GM10266 (cell line): ENCODE measurements at regions not wholly inside any gene's neighbourhood (a gene's known extent, or its start where the extent isn't known, plus 50 kb on each side); places are given as distances from the start of the nearest gene placed in this dataset.
A peak's percentile ranks its signal among the peaks of the same experiment; 100 is the strongest.

ENCODE experiments used
- DNase-seq: peaks from one replicate; pipeline ENCODE4 v3.0.0; 2012; ENCODE audit errors: extremely low spot score
- TF ChIP-seq, protein P1 (sequence below): IDR thresholded peaks from 2 replicates; pipeline ENCODE4 v1.5.1; 2012; ENCODE audit warnings: mild to moderate bottlenecking, low read depth; ENCODE audit not compliant: control insufficient read depth, insufficient read depth; ENCODE audit errors: missing control alignments

DNA sequence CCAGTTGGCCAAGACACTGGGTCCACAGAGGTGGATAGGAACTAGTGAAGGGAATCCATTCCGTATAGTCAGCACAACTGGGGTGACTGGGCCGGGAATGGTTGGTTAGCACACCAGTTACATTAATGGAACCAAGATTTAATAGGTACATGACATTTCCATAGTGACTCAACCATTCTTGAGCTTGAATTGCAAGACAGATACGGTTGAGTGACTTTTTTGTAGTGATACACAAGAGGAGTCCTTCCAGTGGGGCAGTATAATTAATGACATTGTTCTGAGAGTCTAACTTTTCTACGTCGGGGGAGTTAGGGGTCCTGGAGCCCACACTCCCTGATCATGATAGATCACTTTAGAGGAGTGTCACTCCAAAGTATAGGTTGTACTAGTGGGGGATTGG is 211.6 kb upstream of the CXCL13 start:
- TF ChIP-seq, protein P1, sequence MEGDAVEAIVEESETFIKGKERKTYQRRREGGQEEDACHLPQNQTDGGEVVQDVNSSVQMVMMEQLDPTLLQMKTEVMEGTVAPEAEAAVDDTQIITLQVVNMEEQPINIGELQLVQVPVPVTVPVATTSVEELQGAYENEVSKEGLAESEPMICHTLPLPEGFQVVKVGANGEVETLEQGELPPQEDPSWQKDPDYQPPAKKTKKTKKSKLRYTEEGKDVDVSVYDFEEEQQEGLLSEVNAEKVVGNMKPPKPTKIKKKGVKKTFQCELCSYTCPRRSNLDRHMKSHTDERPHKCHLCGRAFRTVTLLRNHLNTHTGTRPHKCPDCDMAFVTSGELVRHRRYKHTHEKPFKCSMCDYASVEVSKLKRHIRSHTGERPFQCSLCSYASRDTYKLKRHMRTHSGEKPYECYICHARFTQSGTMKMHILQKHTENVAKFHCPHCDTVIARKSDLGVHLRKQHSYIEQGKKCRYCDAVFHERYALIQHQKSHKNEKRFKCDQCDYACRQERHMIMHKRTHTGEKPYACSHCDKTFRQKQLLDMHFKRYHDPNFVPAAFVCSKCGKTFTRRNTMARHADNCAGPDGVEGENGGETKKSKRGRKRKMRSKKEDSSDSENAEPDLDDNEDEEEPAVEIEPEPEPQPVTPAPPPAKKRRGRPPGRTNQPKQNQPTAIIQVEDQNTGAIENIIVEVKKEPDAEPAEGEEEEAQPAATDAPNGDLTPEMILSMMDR: no peak

DNA sequence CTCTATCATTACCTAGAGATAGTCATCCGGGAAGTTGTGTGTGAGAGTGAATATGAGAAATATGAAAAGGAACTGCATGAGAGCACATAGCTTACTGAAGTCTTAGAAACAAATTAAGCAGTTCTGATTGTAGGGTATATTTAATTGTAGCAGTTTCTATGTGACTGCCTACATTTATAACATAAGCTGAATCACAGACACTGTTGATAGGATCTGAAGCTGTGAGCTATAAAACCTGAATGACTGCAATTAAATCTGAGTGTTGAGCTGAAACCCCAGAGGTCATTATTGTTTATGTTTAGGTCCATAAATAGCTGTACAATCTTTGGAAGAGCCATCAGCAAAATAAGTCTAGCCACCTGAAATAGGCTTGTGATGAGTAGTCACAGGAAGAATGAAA is 210.1 kb upstream of the CXCL13 start:
- DNase-seq: no peak
- TF ChIP-seq, protein P1: no peak

More for the DNA sequence above, 211.6 kb upstream of the CXCL13 start:
- no peak for DNase-seq

DNA sequence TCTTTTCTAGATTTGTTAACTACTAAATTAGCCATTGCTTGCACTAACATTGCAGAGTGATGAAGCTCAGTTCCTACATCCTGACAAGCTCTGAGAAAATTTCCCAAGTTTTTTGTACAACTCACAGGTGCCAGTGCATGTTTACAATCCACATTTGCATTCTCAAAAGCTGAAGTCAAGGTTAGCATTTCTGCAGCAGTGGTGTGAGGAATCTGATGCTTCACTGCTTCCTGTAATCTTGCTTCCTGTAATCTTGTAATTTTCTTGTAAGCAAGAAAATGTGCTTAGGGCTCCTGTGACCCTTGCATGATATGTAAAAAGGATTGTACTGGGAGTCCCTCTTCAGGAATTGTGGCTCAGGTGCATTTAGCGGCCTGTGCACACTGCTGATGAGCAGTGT is 207.4 kb upstream of the CXCL13 start:
- TF ChIP-seq, protein P1: no peak
- no peak for DNase-seq

DNA sequence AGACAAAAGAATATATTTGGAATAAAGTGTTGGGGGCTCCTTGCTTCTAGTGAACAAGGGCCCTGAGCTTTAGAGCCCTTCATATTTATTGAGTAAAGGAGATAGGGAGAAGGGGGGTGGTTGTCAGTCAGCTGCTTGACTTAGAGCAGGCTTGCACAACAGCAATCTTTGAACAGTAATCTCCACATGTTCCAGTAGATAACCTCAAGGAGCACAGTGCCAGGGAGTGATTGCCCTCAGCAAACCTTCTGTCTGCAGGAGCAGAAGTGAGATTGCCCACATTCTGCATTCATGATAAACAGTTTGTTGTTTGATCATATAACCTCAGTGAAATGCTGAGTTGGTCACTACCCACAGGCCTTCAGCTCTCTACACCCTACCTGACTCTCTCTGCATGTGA is 205.8 kb upstream of the CXCL13 start:
- TF ChIP-seq, protein P1: no peak
- no peak for DNase-seq

DNA sequence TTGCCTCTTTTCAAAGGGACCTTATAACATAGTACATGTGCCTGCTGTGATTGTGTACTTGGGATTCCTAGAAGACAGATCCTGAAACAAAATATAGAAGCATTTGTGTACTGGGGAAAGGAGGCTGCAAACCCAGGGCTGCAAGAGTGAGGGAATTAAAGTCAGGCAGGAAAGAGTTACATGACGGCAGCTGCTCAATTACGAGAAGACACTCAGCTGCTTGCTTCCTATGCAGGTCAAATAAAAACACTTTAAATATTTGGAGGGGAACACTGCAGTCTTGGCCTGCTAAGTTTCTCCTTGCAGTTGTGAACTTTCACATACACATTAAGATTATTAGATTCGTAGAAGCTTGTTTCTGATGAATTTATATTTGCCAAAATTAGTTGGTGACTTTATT is 191.9 kb upstream of the CXCL13 start:
- no peak for DNase-seq
- TF ChIP-seq, protein P1: no peak

DNA sequence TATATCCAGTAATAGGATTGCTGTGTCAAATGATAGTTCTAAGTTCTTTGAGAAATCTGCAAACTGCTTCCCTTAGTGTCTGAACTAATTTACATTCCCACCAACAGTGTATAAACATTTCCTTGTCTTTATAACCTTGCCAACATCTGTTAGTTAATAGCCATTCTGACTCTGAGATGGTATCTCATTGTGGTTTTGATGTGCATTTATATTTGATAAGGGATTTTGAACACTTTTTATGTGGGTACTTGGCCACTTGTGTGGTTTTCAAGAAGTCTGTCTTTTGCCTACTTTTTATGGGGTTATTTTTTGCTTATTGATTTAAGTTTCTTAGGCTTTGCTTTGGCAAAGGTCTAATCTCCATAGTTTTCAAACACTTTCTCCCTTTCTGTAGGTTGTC is 189.9 kb upstream of the CXCL13 start:
- TF ChIP-seq, protein P1: no peak
- no peak for DNase-seq

DNA sequence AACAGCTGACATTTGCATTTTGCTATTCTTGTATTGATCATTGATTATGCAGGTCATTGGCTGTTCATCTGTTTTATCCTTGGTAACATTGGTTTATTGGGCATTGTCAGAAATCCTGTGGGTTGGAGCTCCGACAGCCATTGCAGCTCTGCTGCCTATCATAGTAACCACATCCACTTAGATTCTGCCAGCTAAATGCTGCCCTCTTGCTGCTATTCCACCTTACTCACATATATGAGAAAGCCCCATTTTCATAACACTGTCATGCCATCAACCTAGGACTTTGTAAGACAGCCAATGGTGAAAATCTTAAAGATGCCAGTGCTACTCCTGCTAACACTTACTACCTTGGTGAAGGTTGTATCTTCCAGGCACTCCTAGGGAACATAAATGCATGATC is 187.3 kb upstream of the CXCL13 start:
- TF ChIP-seq, protein P1: peak; percentile 9
- DNase-seq: no peak

DNA sequence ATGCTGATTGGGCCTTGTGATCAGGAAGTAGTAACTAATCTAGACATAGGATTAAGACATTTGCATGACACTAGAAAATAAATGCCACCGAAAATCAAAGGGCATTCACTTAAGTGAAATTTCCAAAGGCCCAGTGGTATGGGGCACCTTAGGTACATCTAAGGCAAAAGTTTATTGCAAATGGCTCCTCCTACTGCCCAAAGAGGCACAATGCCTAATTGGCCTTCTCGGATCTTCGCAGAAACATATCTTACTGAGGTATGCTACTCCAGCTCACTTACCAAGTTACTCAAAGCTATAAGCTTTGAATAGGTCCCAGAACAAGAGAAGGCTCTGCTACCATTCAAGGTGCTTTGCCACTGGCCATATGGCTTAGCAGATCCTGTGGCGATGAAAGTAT is 174.8 kb upstream of the CXCL13 start:
- TF ChIP-seq, protein P1: no peak
- no peak for DNase-seq
